Panc1 (cell line): ENCODE measurements at regions not wholly inside any gene's neighbourhood (a gene's known extent, or its start where the extent isn't known, plus 50 kb on each side); places are given as distances from the start of the nearest gene placed in this dataset.

Source experiments
- TCF7L2 ChIP-seq: IDR thresholded peaks from 2 replicates; pipeline ENCODE4 v1.6.1; 2011; ENCODE audit warnings: mild to moderate bottlenecking, low read depth, low read length, inconsistent platforms
- TF ChIP-seq, protein P1 (sequence below): fragments of 450-650 bp; IDR thresholded peaks from 2 replicates; pipeline ENCODE4 v1.5.1; 2017; ENCODE audit warnings: mild to moderate bottlenecking

DNA sequence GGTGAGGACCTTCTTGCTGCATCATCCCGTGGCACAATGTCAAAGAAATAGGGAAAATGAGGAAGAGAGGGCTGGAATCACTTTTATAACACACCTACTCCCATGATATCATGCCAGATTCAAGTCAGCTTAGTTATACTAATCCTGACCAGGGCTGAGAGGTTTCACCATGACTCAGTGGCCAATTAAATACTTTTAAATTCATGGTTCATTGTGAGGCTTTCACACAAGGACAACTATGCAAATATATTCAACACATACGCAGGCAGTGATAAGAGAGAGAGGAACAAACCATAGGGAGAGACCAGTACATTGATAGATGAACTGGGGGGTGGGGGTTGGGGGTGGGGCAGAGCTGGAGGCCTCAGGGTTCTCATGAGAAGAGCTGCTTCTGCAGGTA is 313.1 kb downstream of the LRFN2 start:
- TF ChIP-seq, protein P1, sequence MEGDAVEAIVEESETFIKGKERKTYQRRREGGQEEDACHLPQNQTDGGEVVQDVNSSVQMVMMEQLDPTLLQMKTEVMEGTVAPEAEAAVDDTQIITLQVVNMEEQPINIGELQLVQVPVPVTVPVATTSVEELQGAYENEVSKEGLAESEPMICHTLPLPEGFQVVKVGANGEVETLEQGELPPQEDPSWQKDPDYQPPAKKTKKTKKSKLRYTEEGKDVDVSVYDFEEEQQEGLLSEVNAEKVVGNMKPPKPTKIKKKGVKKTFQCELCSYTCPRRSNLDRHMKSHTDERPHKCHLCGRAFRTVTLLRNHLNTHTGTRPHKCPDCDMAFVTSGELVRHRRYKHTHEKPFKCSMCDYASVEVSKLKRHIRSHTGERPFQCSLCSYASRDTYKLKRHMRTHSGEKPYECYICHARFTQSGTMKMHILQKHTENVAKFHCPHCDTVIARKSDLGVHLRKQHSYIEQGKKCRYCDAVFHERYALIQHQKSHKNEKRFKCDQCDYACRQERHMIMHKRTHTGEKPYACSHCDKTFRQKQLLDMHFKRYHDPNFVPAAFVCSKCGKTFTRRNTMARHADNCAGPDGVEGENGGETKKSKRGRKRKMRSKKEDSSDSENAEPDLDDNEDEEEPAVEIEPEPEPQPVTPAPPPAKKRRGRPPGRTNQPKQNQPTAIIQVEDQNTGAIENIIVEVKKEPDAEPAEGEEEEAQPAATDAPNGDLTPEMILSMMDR, result no peak
- TF ChIP-seq TCF7L2, result no peak
